H1 (cell line): ENCODE measurements at regions not wholly inside any gene's neighbourhood (a gene's known extent, or its start where the extent isn't known, plus 50 kb on each side); places are given as distances from the start of the nearest gene placed in this dataset.

ENCODE experiments used
- CTCF ChIA-PET: fragments of 300-600 bp; sonication (Branson Sonifier 250); formaldehyde crosslinking; loops from one replicate; lab custom pipeline; 2021; ENCODE audit not compliant: partially characterized antibody; lab: Charles Lee
- POLR2A ChIA-PET: fragments of 300-600 bp; sonication (Branson Sonifier 250); formaldehyde crosslinking; loops from one replicate; lab custom pipeline; 2021; ENCODE audit warnings: inconsistent platforms; ENCODE audit not compliant: partially characterized antibody; lab: Charles Lee
- DNase-seq, 2 experiments: peaks; one replicate each; pipeline versions ENCODE4 v3.0.0 to v3.0.0-alpha.2; 2010 to 2022; ENCODE audit warnings: low spot score in 2 of 2, low read depth in 1 of 2, mixed read lengths in 1 of 2
- FAIRE-seq: peaks from 2 replicates; lab custom pipeline; 2011; peaks lifted over from hg19 to GRCh38; lab: Jason Lieb, UNC
- H2AFZ ChIP-seq: 2 replicates; pipeline ENCODE4 v1.8.1; 2012; ENCODE audit warnings: low read length, inconsistent platforms
- H2AK5ac ChIP-seq: 2 replicates; pipeline ENCODE4 v1.6.1; 2013; ENCODE audit warnings: low read depth, low read length
- H2BK120ac ChIP-seq: replicated peaks from 2 replicates; pipeline ENCODE3; 2013; ENCODE audit warnings: low read depth, low read length, inconsistent platforms
- H2BK12ac ChIP-seq: 2 replicates; pipeline ENCODE4 v1.6.1; 2013; ENCODE audit warnings: low read depth, low read length
- H2BK15ac ChIP-seq: 2 replicates; pipeline ENCODE4 v1.6.1; 2013; ENCODE audit warnings: low read length
- H2BK20ac ChIP-seq: 2 replicates; pipeline ENCODE4 v1.6.1; 2013; ENCODE audit warnings: low read length
- H2BK5ac ChIP-seq: 2 replicates; pipeline ENCODE4 v1.6.1; 2013; ENCODE audit warnings: low read depth, low read length
- H3K14ac ChIP-seq: 2 replicates; pipeline ENCODE4 v1.6.1; 2013; ENCODE audit warnings: inconsistent platforms; ENCODE audit not compliant: insufficient read length
- H3K18ac ChIP-seq: 2 replicates; pipeline ENCODE4 v1.6.1; 2013; ENCODE audit warnings: low read length; ENCODE audit errors: extremely low read depth
- H3K23ac ChIP-seq: 2 replicates; pipeline ENCODE4 v1.6.1; 2013; ENCODE audit warnings: inconsistent platforms; ENCODE audit not compliant: insufficient read length
- H3K23me2 ChIP-seq: 2 replicates; pipeline ENCODE4 v1.6.1; 2013; ENCODE audit warnings: low read depth, low read length
- H3K27ac ChIP-seq: 2 replicates; pipeline ENCODE4 v1.6.1; 2011; ENCODE audit warnings: low read depth, low read length, inconsistent platforms
- H3K27me3 ChIP-seq, 4 experiments: replicated peaks in 1 of 4; 1 replicate in 1 of 4; 2 replicates in 3 of 4; pipeline versions ENCODE4 v1.6.1 to v1.8.1; 2011 to 2013; ENCODE audit warnings: low read length in 3 of 4, mild to moderate bottlenecking in 3 of 4, inconsistent platforms in 2 of 4, mixed read lengths in 2 of 4, moderate library complexity in 1 of 4; ENCODE audit not compliant: control insufficient read depth in 3 of 4, insufficient read depth in 3 of 4; ENCODE audit errors: extremely low read depth in 1 of 4
- H3K36me3 ChIP-seq, 4 experiments: 2 replicates each; pipeline versions ENCODE4 v1.6.1 to v1.8.1; 2011 to 2013; ENCODE audit warnings: mild to moderate bottlenecking in 4 of 4, low read length in 3 of 4, moderate library complexity in 2 of 4, control low read depth in 1 of 4, inconsistent platforms in 1 of 4; ENCODE audit not compliant: insufficient read depth in 4 of 4, control insufficient read depth in 2 of 4
- H3K4ac ChIP-seq: replicated peaks from 2 replicates; pipeline ENCODE3; 2013; ENCODE audit warnings: low read length, low read depth, mixed read lengths, inconsistent platforms; ENCODE audit not compliant: insufficient read length
- H3K4me1 ChIP-seq, 4 experiments: replicated peaks in 1 of 4; 1 replicate in 1 of 4; 2 replicates in 3 of 4; pipeline versions ENCODE4 v1.6.1 to v1.8.1; 2011 to 2013; ENCODE audit warnings: low read length in 3 of 4, inconsistent platforms in 2 of 4, mixed read lengths in 1 of 4; ENCODE audit not compliant: insufficient read depth in 4 of 4, control insufficient read depth in 3 of 4
- H3K4me2 ChIP-seq, 2 experiments: 2 replicates each; pipeline versions ENCODE4 v1.6.1 to v1.8.1; 2011 to 2013; ENCODE audit warnings: low read depth in 2 of 2, low read length in 2 of 2, control low read depth in 1 of 2, inconsistent platforms in 1 of 2, mild to moderate bottlenecking in 1 of 2; ENCODE audit not compliant: insufficient read depth in 1 of 2
- H3K4me3 ChIP-seq, 4 experiments: fragments of 200-600, 300-600 bp in 1 of 4; sonication (generic), shearing (Covaris generic), sonication (Bioruptor Twin) in 1 of 4; 2 replicates each; pipeline versions ENCODE4 v1.5.1 to v1.8.1; 2011 to 2016; ENCODE audit warnings: low read length in 4 of 4, low read depth in 3 of 4, control low read depth in 2 of 4, inconsistent platforms in 2 of 4, mild to moderate bottlenecking in 2 of 4, mixed read lengths in 1 of 4, moderate library complexity in 1 of 4; ENCODE audit not compliant: insufficient read depth in 2 of 4; ENCODE audit errors: extremely low read depth in 1 of 4
- H3K56ac ChIP-seq: replicated peaks from 2 replicates; pipeline ENCODE3; 2013; ENCODE audit warnings: low read depth, mild to moderate bottlenecking, mixed read lengths, low read length, inconsistent platforms; ENCODE audit not compliant: insufficient read length
- H3K79me1 ChIP-seq: 2 replicates; pipeline ENCODE4 v1.6.1; 2013; ENCODE audit warnings: low read depth, low read length, control low read depth
- H3K79me2 ChIP-seq, 2 experiments: 2 replicates each; pipeline versions ENCODE4 v1.6.1 to v1.8.1; 2012 to 2013; ENCODE audit warnings: low read length in 2 of 2, mild to moderate bottlenecking in 2 of 2, inconsistent platforms in 1 of 2; ENCODE audit not compliant: insufficient read depth in 2 of 2, control insufficient read depth in 1 of 2
- H3K9ac ChIP-seq, 4 experiments: replicated peaks in 1 of 4; 1 replicate in 1 of 4; 2 replicates in 3 of 4; pipeline versions ENCODE4 v1.6.1 to v1.8.1; 2011 to 2013; ENCODE audit warnings: low read depth in 3 of 4, low read length in 3 of 4, control low read depth in 2 of 4, mild to moderate bottlenecking in 2 of 4, moderate library complexity in 2 of 4, inconsistent platforms in 1 of 4; ENCODE audit errors: extremely low read depth in 1 of 4
- H3K9me3 ChIP-seq, 2 experiments: 2 replicates each; pipeline versions ENCODE4 v1.6.1 to v1.8.1; 2012 to 2013; ENCODE audit warnings: mild to moderate bottlenecking in 2 of 2, moderate library complexity in 2 of 2, control low read depth in 1 of 2, inconsistent platforms in 1 of 2, low read depth in 1 of 2, low read length in 1 of 2, mixed read lengths in 1 of 2; ENCODE audit not compliant: insufficient read depth in 2 of 2
- H4K20me1 ChIP-seq, 2 experiments: replicated peaks in 1 of 2; 2 replicates each; pipeline versions ENCODE3 to v1.8.1; 2011 to 2013; ENCODE audit warnings: inconsistent platforms in 2 of 2, low read length in 2 of 2, mild to moderate bottlenecking in 1 of 2; ENCODE audit not compliant: insufficient read depth in 2 of 2, control insufficient read depth in 1 of 2
- H4K5ac ChIP-seq: 2 replicates; pipeline ENCODE4 v1.6.1; 2013; ENCODE audit warnings: low read length, low read depth, mixed read lengths, inconsistent platforms; ENCODE audit not compliant: insufficient read length
- H4K8ac ChIP-seq: 2 replicates; pipeline ENCODE4 v1.8.0; 2013; ENCODE audit warnings: mild to moderate bottlenecking, moderate library complexity, low read length, inconsistent platforms; ENCODE audit not compliant: insufficient read depth; ENCODE audit errors: extremely low read depth
- H4K91ac ChIP-seq: replicated peaks from 2 replicates; pipeline ENCODE3; 2013; ENCODE audit warnings: low read length, mixed read lengths, inconsistent platforms; ENCODE audit not compliant: insufficient read length
- EZH2 ChIP-seq: fragments of 200-600 bp; sonication (generic); IDR thresholded peaks from 2 replicates; pipeline ENCODE4 v1.7.1; 2012; ENCODE audit warnings: low read depth, mild to moderate bottlenecking, moderate library complexity, low read length, inconsistent platforms; ENCODE audit not compliant: severe bottlenecking
- WGBS, 2 experiments: shearing (Covaris generic) in 1 of 2; methylation state at CpG; one replicate each; pipeline versions ENCODE4 v1.1.6 to v1.1.7; 2013 to 2015; ENCODE audit warnings: low lambda C conversion rate in 2 of 2, mixed read lengths in 2 of 2, inconsistent platforms in 1 of 2, low coverage in 1 of 2, missing lambda C conversion rate in 1 of 2; ENCODE audit not compliant: insufficient replicate concordance in 2 of 2, insufficient coverage in 1 of 2, insufficient read length in 1 of 2; ENCODE audit errors: extremely low coverage in 1 of 2, missing lambda C conversion rate in 1 of 2; 5-methylcytosine and 5-hydroxymethylcytosine counted together
- TF ChIP-seq, protein P1 (sequence below): IDR thresholded peaks from 2 replicates; pipeline ENCODE4 v1.6.1; 2011; ENCODE audit warnings: low read depth, mild to moderate bottlenecking, low read length; ENCODE audit not compliant: insufficient read depth

GRCh38 chr13:50511877-50512341 lies 331.6 kb downstream of the DLEU7 start:
- no peaks in the 10 kb centered on the region for H3K4me1 ChIP-seq
- H4K20me1 ChIP-seq, result no peaks in the 10 kb centered on the region
- TF ChIP-seq EZH2, result no peak
- TF ChIP-seq, protein P1, sequence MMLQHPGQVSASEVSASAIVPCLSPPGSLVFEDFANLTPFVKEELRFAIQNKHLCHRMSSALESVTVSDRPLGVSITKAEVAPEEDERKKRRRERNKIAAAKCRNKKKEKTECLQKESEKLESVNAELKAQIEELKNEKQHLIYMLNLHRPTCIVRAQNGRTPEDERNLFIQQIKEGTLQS, result no peak
- peak overlapping the region; percentile 20; the same call in 1 of the 2 replicates for H2AFZ ChIP-seq
- no peaks in the 10 kb centered on the region for H3K23me2 ChIP-seq
- H2BK20ac ChIP-seq, result no peak overlapping the region
- DNase-seq (no peak), FAIRE-seq (no peak)
- H3K36me3 ChIP-seq, result peaks cover 0 to 3% (median 0%) of the 10 kb centered on the region in 4 experiments; a peak in 1 of 8 replicates
- H2BK15ac ChIP-seq, result no peak overlapping the region
- H3K27ac ChIP-seq, result no peak overlapping the region
- peaks cover 16 to 17% of the 10 kb centered on the region in 2 experiments for H3K9me3 ChIP-seq
- no peak overlapping the region for H3K4ac ChIP-seq
- H2BK120ac ChIP-seq, result no peak overlapping the region
- H3K23ac ChIP-seq, result no peak overlapping the region
- H3K14ac ChIP-seq, result no peak overlapping the region
- H3K9ac ChIP-seq, result no peak overlapping the region
- WGBS, 2 experiments, result 95% methylated on average over 4 of the region's 4 CpGs; no CpG with 5 or more reads in 1 of the 2 experiments
- H3K79me2 ChIP-seq, result no peaks in the 10 kb centered on the region
- CTCF ChIA-PET, result interaction anchor here (0.6 to 1.4 kb wide), 2 partner anchors 21 to 37 kb away, joined by 3 read pairs; no protein-coding TSS in a partner anchor
- H3K18ac ChIP-seq, result no peak overlapping the region
- H3K27me3 ChIP-seq, result no peaks in the 10 kb centered on the region
- H4K91ac ChIP-seq, result no peak overlapping the region
- H4K8ac ChIP-seq, result no peak overlapping the region
- no peak overlapping the region for H3K4me2 ChIP-seq
- POLR2A ChIA-PET, result no interaction called here
- no peak overlapping the region for H2BK12ac ChIP-seq
- H3K79me1 ChIP-seq, result no peaks in the 10 kb centered on the region
- no peak overlapping the region for H2AK5ac ChIP-seq
- no peak overlapping the region for H2BK5ac ChIP-seq
- no peak overlapping the region for H3K56ac ChIP-seq
- H4K5ac ChIP-seq, result no peak overlapping the region
- no peak overlapping the region for H3K4me3 ChIP-seq
